Gastroesophageal sphincter (tissue), 3 donors: ENCODE measurements at regions not wholly inside any gene's neighbourhood (a gene's known extent, or its start where the extent isn't known, plus 50 kb on each side); places are given as distances from the start of the nearest gene placed in this dataset.

Experiments used
- EP300 ChIP-seq: sonication (generic); formaldehyde crosslinking; IDR thresholded peaks from one replicate; pipeline ENCODE4 v1.6.1; 2017; ENCODE audit warnings: antibody characterized with exemption, mild to moderate bottlenecking
- POLR2A ChIP-seq, 2 donors: fragments of 450-650 bp; IDR thresholded peaks; one replicate each; pipeline ENCODE4 v1.6.1; 2017; ENCODE audit warnings: antibody characterized with exemption in 2 of 2, mild to moderate bottlenecking in 2 of 2, moderate library complexity in 1 of 2
- POLR2AphosphoS5 ChIP-seq: sonication (generic); formaldehyde crosslinking; IDR thresholded peaks from one replicate; pipeline ENCODE4 v1.6.1; 2017; ENCODE audit warnings: antibody characterized with exemption
- TF ChIP-seq, protein P1 (sequence below), 4 experiments: fragments of 200-600 bp in 2 of 4; fragments of 450-650 bp in 2 of 4; sonication (generic) in 1 of 4; IDR thresholded peaks; one replicate each; pipeline ENCODE4 v1.5.1; 2017 to 2019; ENCODE audit warnings: antibody characterized with exemption in 4 of 4, mild to moderate bottlenecking in 2 of 4, moderate library complexity in 2 of 4

DNA sequence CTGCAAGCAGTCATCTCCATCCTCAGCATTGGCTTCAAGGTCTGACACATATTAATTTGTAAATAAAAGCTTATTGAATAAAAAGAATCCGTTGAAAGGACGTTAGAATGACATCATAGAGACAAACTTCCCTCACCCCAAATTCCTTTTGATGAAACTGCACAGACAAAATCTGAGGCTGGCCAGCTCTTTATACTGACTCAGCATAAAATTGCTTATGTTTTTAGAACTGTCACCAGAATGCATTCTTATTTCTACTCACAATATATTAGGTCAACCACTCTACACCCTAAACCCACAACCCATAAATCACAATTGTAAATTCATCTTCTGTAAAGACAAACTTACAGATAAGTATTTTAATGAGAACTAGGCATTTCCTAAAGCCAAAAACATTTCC, 359.2 kb upstream of the TEX13C start:
- TF ChIP-seq, protein P1, sequence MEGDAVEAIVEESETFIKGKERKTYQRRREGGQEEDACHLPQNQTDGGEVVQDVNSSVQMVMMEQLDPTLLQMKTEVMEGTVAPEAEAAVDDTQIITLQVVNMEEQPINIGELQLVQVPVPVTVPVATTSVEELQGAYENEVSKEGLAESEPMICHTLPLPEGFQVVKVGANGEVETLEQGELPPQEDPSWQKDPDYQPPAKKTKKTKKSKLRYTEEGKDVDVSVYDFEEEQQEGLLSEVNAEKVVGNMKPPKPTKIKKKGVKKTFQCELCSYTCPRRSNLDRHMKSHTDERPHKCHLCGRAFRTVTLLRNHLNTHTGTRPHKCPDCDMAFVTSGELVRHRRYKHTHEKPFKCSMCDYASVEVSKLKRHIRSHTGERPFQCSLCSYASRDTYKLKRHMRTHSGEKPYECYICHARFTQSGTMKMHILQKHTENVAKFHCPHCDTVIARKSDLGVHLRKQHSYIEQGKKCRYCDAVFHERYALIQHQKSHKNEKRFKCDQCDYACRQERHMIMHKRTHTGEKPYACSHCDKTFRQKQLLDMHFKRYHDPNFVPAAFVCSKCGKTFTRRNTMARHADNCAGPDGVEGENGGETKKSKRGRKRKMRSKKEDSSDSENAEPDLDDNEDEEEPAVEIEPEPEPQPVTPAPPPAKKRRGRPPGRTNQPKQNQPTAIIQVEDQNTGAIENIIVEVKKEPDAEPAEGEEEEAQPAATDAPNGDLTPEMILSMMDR (IDR thresholded peaks at IDR 0.05) = no peak
- TF ChIP-seq POLR2A (IDR thresholded peaks at IDR 0.05) (no peak), POLR2AphosphoS5 (no peak), EP300 (no peak)
